ENCODE measurements at regions not wholly inside any gene's neighbourhood (a gene's known extent, or its start where the extent isn't known, plus 50 kb on each side); places are given as distances from the start of the nearest gene placed in this dataset.

GRCh38 chr1:80841261-80841660 is 959.5 kb upstream of the ADGRL2 start:
- Histone ChIP-seq H3K9ac (ENCODE audit: low read depth, low read length) (no peak overlapping the region), H3K9me3 (ENCODE audit: insufficient read depth, low read depth, low read length) (peaks cover 8% of the 10 kb centered on the region), H3K27ac (ENCODE audit: low read length) (no peak overlapping the region), H3K4me1 (ENCODE audit: insufficient read depth, low read length) (no peaks in the 10 kb centered on the region), H3K4me3 (ENCODE audit: low read length) (no peak overlapping the region), H3K36me3 (ENCODE audit: insufficient read depth, low read depth, low read length) (no peaks in the 10 kb centered on the region), H3K27me3 (ENCODE audit: insufficient read depth, low read length) (no peaks in the 10 kb centered on the region)

- H3K27ac ChIP-seq (ENCODE audit: low read length), result no peak overlapping the region
- no peak overlapping the region for H3K9ac ChIP-seq (ENCODE audit: low read depth, low read length)
- H3K4me1 ChIP-seq (ENCODE audit: insufficient read depth, low read length), result no peaks in the 10 kb centered on the region
- no peaks in the 10 kb centered on the region for H3K36me3 ChIP-seq (ENCODE audit: insufficient read depth, low read depth, low read length)
- H3K27me3 ChIP-seq (ENCODE audit: insufficient read depth, low read length), result no peaks in the 10 kb centered on the region
- H3K4me3 ChIP-seq (ENCODE audit: low read length), result no peak overlapping the region
- peaks cover 5% of the 10 kb centered on the region for H3K9me3 ChIP-seq (ENCODE audit: insufficient read depth, low read depth, low read length)
Observed at GRCh38 chr1:80837066-80837465, 963.7 kb upstream of the ADGRL2 start.

GRCh38 chr1:80836505-80836904 is 964.2 kb upstream of the ADGRL2 start:
- Histone ChIP-seq H3K4me1 (ENCODE audit: insufficient read depth, low read length) (no peaks in the 10 kb centered on the region), H3K36me3 (ENCODE audit: insufficient read depth, low read depth, low read length) (no peaks in the 10 kb centered on the region), H3K9me3 (ENCODE audit: insufficient read depth, low read depth, low read length) (peaks cover 2% of the 10 kb centered on the region)

GRCh38 chr1:80827666-80828065 is 973.1 kb upstream of the ADGRL2 start:
- Histone ChIP-seq H3K27ac (ENCODE audit: low read length) (no peak overlapping the region), H3K36me3 (ENCODE audit: insufficient read depth, low read depth, low read length) (no peaks in the 10 kb centered on the region), H3K9me3 (ENCODE audit: insufficient read depth, low read depth, low read length) (no peaks in the 10 kb centered on the region), H3K27me3 (ENCODE audit: insufficient read depth, low read length) (no peaks in the 10 kb centered on the region), H3K4me3 (ENCODE audit: low read length) (no peak overlapping the region), H3K9ac (ENCODE audit: low read depth, low read length) (no peak overlapping the region), H3K4me1 (ENCODE audit: insufficient read depth, low read length) (no peaks in the 10 kb centered on the region)

More at GRCh38 chr1:80836505-80836904, 964.2 kb upstream of the ADGRL2 start:
- H3K27me3 ChIP-seq (ENCODE audit: insufficient read depth, low read length), result no peaks in the 10 kb centered on the region
- no peak overlapping the region for H3K9ac ChIP-seq (ENCODE audit: low read depth, low read length)
- no peak overlapping the region for H3K27ac ChIP-seq (ENCODE audit: low read length)
- H3K4me3 ChIP-seq (ENCODE audit: low read length), result no peak overlapping the region

- Histone ChIP-seq H3K36me3 (ENCODE audit: insufficient read depth, low read depth, low read length) (no peaks in the 10 kb centered on the region), H3K27ac (ENCODE audit: low read length) (no peak overlapping the region), H3K27me3 (ENCODE audit: insufficient read depth, low read length) (no peaks in the 10 kb centered on the region), H3K4me1 (ENCODE audit: insufficient read depth, low read length) (peaks cover under 1% of the 10 kb centered on the region; the same call in 1 of the 2 replicates), H3K9me3 (ENCODE audit: insufficient read depth, low read depth, low read length) (no peaks in the 10 kb centered on the region), H3K9ac (ENCODE audit: low read depth, low read length) (no peak overlapping the region), H3K4me3 (ENCODE audit: low read length) (no peak overlapping the region)
Observed at GRCh38 chr1:80825067-80825466, 975.7 kb upstream of the ADGRL2 start.

GRCh38 chr1:80818211-80818610 is 982.5 kb upstream of the ADGRL2 start:
- no peak overlapping the region for H3K27ac ChIP-seq (ENCODE audit: low read length)
- H3K9me3 ChIP-seq (ENCODE audit: insufficient read depth, low read depth, low read length), result no peaks in the 10 kb centered on the region
- H3K4me1 ChIP-seq (ENCODE audit: insufficient read depth, low read length), result peaks cover 4% of the 10 kb centered on the region; the same call in 1 of the 2 replicates
- H3K36me3 ChIP-seq (ENCODE audit: insufficient read depth, low read depth, low read length), result no peaks in the 10 kb centered on the region
- no peaks in the 10 kb centered on the region for H3K27me3 ChIP-seq (ENCODE audit: insufficient read depth, low read length)
- no peak overlapping the region for H3K9ac ChIP-seq (ENCODE audit: low read depth, low read length)
- H3K4me3 ChIP-seq (ENCODE audit: low read length), result no peak overlapping the region

GRCh38 chr1:80807981-80808380 is 992.8 kb upstream of the ADGRL2 start:
- Histone ChIP-seq H3K9ac (ENCODE audit: low read depth, low read length) (no peak overlapping the region), H3K27me3 (ENCODE audit: insufficient read depth, low read length) (no peaks in the 10 kb centered on the region), H3K9me3 (ENCODE audit: insufficient read depth, low read depth, low read length) (no peaks in the 10 kb centered on the region), H3K4me3 (ENCODE audit: low read length) (no peak overlapping the region), H3K4me1 (ENCODE audit: insufficient read depth, low read length) (no peaks in the 10 kb centered on the region), H3K27ac (ENCODE audit: low read length) (no peak overlapping the region), H3K36me3 (ENCODE audit: insufficient read depth, low read depth, low read length) (no peaks in the 10 kb centered on the region)

GRCh38 chr1:80806431-80806830 is 994.3 kb upstream of the ADGRL2 start:
- H3K4me1 ChIP-seq (ENCODE audit: insufficient read depth, low read length), result no peaks in the 10 kb centered on the region
- H3K4me3 ChIP-seq (ENCODE audit: low read length), result no peak overlapping the region
- no peaks in the 10 kb centered on the region for H3K9me3 ChIP-seq (ENCODE audit: insufficient read depth, low read depth, low read length)
- H3K27ac ChIP-seq (ENCODE audit: low read length), result no peak overlapping the region
- H3K36me3 ChIP-seq (ENCODE audit: insufficient read depth, low read depth, low read length), result no peaks in the 10 kb centered on the region
- no peak overlapping the region for H3K9ac ChIP-seq (ENCODE audit: low read depth, low read length)
- H3K27me3 ChIP-seq (ENCODE audit: insufficient read depth, low read length), result no peaks in the 10 kb centered on the region

GRCh38 chr1:80801695-80802094 is 999.0 kb upstream of the ADGRL2 start:
- Histone ChIP-seq H3K9ac (ENCODE audit: low read depth, low read length) (no peak overlapping the region), H3K4me3 (ENCODE audit: low read length) (no peak overlapping the region), H3K36me3 (ENCODE audit: insufficient read depth, low read depth, low read length) (no peaks in the 10 kb centered on the region), H3K27ac (ENCODE audit: low read length) (no peak overlapping the region), H3K9me3 (ENCODE audit: insufficient read depth, low read depth, low read length) (no peaks in the 10 kb centered on the region), H3K4me1 (ENCODE audit: insufficient read depth, low read length) (no peaks in the 10 kb centered on the region), H3K27me3 (ENCODE audit: insufficient read depth, low read length) (no peaks in the 10 kb centered on the region)

GRCh38 chr1:80799457-80799856 is 1001.3 kb upstream of the ADGRL2 start:
- H3K4me3 ChIP-seq (ENCODE audit: low read length), result no peak overlapping the region
- no peaks in the 10 kb centered on the region for H3K4me1 ChIP-seq (ENCODE audit: insufficient read depth, low read length)
- no peaks in the 10 kb centered on the region for H3K27me3 ChIP-seq (ENCODE audit: insufficient read depth, low read length)
- H3K27ac ChIP-seq (ENCODE audit: low read length), result no peak overlapping the region
- H3K36me3 ChIP-seq (ENCODE audit: insufficient read depth, low read depth, low read length), result no peaks in the 10 kb centered on the region
- no peaks in the 10 kb centered on the region for H3K9me3 ChIP-seq (ENCODE audit: insufficient read depth, low read depth, low read length)
- H3K9ac ChIP-seq (ENCODE audit: low read depth, low read length), result no peak overlapping the region

- Histone ChIP-seq H3K27ac (ENCODE audit: low read length) (no peak overlapping the region), H3K36me3 (ENCODE audit: insufficient read depth, low read depth, low read length) (no peaks in the 10 kb centered on the region), H3K9ac (ENCODE audit: low read depth, low read length) (no peak overlapping the region), H3K4me1 (ENCODE audit: insufficient read depth, low read length) (no peaks in the 10 kb centered on the region), H3K4me3 (ENCODE audit: low read length) (no peak overlapping the region), H3K9me3 (ENCODE audit: insufficient read depth, low read depth, low read length) (no peaks in the 10 kb centered on the region), H3K27me3 (ENCODE audit: insufficient read depth, low read length) (no peaks in the 10 kb centered on the region)
Observed at GRCh38 chr1:80779275-80779674, 1021.5 kb upstream of the ADGRL2 start.

- Histone ChIP-seq H3K9me3 (ENCODE audit: insufficient read depth, low read depth, low read length) (no peaks in the 10 kb centered on the region), H3K27ac (ENCODE audit: low read length) (no peak overlapping the region), H3K9ac (ENCODE audit: low read depth, low read length) (no peak overlapping the region), H3K36me3 (ENCODE audit: insufficient read depth, low read depth, low read length) (no peaks in the 10 kb centered on the region), H3K4me1 (ENCODE audit: insufficient read depth, low read length) (no peaks in the 10 kb centered on the region), H3K4me3 (ENCODE audit: low read length) (no peak overlapping the region), H3K27me3 (ENCODE audit: insufficient read depth, low read length) (no peaks in the 10 kb centered on the region)
Observed at GRCh38 chr1:80778094-80778840, 1022.5 kb upstream of the ADGRL2 start.

Data from iPS-20b (cell line).